Small intestine (tissue), 7 donors: ENCODE measurements at regions not wholly inside any gene's neighbourhood (a gene's known extent, or its start where the extent isn't known, plus 50 kb on each side); places are given as distances from the start of the nearest gene placed in this dataset.
"Not testable (repeated sequence)": the region's sequence is repeated elsewhere in the genome, so short reads cannot be mapped to it uniquely, and the experiment has no call there.

Experiments
- DNase-seq, 2 donors: peaks; one replicate each; pipeline versions ENCODE4 v3.0.0 to v3.0.0-alpha.2; 2013
- FAIRE-seq: peaks from 2 replicates; lab custom pipeline; 2012; peaks lifted over from hg19 to GRCh38; lab: Jason Lieb, UNC
- H3K27ac ChIP-seq, 3 donors: one replicate each; pipeline ENCODE4 v1.5.1; 2013; ENCODE audit warnings: low read length in 2 of 3, mild to moderate bottlenecking in 2 of 3, control low read depth in 1 of 3, inconsistent platforms in 1 of 3, low read depth in 1 of 3, moderate library complexity in 1 of 3
- H3K27me3 ChIP-seq, 3 donors: one replicate each; pipeline ENCODE4 v1.6.1; 2013; ENCODE audit warnings: low read length in 3 of 3, inconsistent platforms in 1 of 3; ENCODE audit not compliant: control insufficient read depth in 3 of 3, insufficient read depth in 3 of 3
- H3K36me3 ChIP-seq, 3 donors: one replicate each; pipeline ENCODE4 v1.6.1; 2013; ENCODE audit warnings: low read length in 3 of 3, inconsistent platforms in 1 of 3, low read depth in 1 of 3, mild to moderate bottlenecking in 1 of 3, moderate library complexity in 1 of 3; ENCODE audit not compliant: control insufficient read depth in 3 of 3, insufficient read depth in 2 of 3
- H3K4me1 ChIP-seq, 3 donors: one replicate each; pipeline ENCODE4 v1.6.1; 2013; ENCODE audit warnings: low read length in 2 of 3, inconsistent platforms in 1 of 3, low read depth in 1 of 3, mild to moderate bottlenecking in 1 of 3, moderate library complexity in 1 of 3; ENCODE audit not compliant: control insufficient read depth in 3 of 3, insufficient read depth in 2 of 3
- H3K4me3 ChIP-seq, 3 donors: one replicate each; pipeline ENCODE4 v1.5.1; 2013; ENCODE audit warnings: low read length in 3 of 3, control low read depth in 1 of 3, inconsistent platforms in 1 of 3, low read depth in 1 of 3, mild to moderate bottlenecking in 1 of 3, moderate library complexity in 1 of 3
- H3K9me3 ChIP-seq, 2 donors: one replicate each; pipeline ENCODE4 v1.6.1; 2013; ENCODE audit warnings: low read depth in 1 of 2, low read length in 1 of 2; ENCODE audit not compliant: control insufficient read depth in 2 of 2, insufficient read depth in 1 of 2
- WGBS, 3 donors: extraction: QIAGEN DNeasy Blood & Tissue Kit; methylation state at CpG; one replicate each; pipeline ENCODE4 v1.1.7; 2013; 5-methylcytosine and 5-hydroxymethylcytosine counted together
- donor health status: healthy with polysubstance abuse.
- donor health status: control.
- donor health status: control.
- donor health status: Bipolar disorder and iron deficiency.
- donor health status: healthy.

DNA sequence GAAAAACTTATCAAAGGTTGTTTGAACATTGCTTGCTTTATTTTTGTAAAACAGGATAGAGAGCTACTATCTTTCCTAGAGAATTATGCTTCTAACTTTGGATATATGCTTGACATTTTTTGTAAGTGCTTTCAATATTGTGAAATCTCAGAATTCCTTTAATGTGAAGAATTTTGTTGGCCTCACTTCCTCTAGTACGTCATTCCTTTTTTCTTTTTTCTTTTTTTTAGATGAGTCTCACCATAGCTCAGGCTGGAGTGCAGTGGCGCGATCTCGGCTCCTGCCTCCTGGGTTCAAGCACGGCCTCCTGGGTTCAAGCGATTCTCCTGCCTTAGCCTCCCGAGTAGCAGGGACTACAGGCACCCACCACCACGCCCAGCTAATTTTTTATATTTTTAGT, 668.1 kb downstream of the RFPL4B start:
- H3K4me3 ChIP-seq, result no peak overlapping the region
- no peaks in the 10 kb centered on the region for H3K9me3 ChIP-seq
- no peaks in the 10 kb centered on the region for H3K36me3 ChIP-seq
- H3K4me1 ChIP-seq, result no peaks in the 10 kb centered on the region
- no peaks in the 10 kb centered on the region for H3K27me3 ChIP-seq
- 56 to 69% (median 61%) methylated on average over 8 of the region's 8 CpGs for WGBS, 3 donors
- FAIRE-seq (no peak), DNase-seq (no peak)
- no peak overlapping the region for H3K27ac ChIP-seq

- DNase-seq (no peak), FAIRE-seq (no peak)
- Histone ChIP-seq H3K4me3 (no peak overlapping the region), H3K27ac (no peak overlapping the region), H3K4me1 (no peaks in the 10 kb centered on the region), H3K27me3 (no peaks in the 10 kb centered on the region), H3K9me3 (no peaks in the 10 kb centered on the region), H3K36me3 (no peaks in the 10 kb centered on the region)
- WGBS, 3 donors, result 83 to 90% (median 88%) methylated on average over 2 of the region's 2 CpGs
These were observed 670.2 kb downstream of the RFPL4B start for GRCh38 chr6:113017353-113017752.

DNA sequence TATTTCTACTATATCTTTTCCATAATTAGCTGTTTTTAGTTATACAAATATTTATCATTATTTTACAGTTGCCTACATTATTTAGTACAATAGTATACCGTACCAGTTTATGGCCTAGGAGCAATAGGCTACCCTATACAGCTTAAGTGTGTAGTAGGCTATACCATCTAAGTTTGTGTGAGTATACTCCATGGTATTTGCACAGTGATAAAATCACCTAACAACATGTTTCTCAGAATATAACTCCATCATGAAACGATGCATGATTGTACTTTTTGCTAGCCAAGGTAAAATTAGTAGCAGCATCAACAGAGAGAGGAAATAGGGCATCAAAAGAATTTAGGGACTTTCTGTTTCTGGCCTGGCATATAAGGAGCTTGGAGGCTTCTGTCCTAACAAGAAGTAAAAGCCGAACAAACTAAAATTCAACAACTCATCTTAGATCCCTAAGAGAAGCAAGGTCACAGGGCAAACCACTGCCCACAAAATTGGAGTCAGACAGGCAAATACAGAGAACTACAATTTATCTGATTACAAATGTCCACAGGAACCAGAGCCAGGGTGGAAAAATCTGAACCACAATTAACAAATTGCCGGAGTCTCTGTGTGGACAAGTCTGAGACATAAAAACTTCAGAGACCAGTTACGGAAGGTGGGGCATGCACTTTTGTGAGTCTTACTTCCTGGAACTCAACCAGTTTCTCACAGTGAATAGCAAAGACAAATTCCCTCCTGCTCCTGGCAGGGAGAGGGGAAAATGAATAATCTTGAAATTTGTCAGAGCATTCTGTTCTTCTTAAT, 671.4 kb downstream of the RFPL4B start:
- no peaks in the 10 kb centered on the region for H3K27me3 ChIP-seq
- DNase-seq (peak; percentile 3 to 5), FAIRE-seq (no peak)
- no peak overlapping the region for H3K27ac ChIP-seq
- H3K4me3 ChIP-seq, result no peak overlapping the region
- 59 to 71% (median 61%) methylated on average over 5 of the region's 5 CpGs for WGBS, 3 donors
- H3K36me3 ChIP-seq, result no peaks in the 10 kb centered on the region
- no peaks in the 10 kb centered on the region for H3K4me1 ChIP-seq
- no peaks in the 10 kb centered on the region for H3K9me3 ChIP-seq

DNA sequence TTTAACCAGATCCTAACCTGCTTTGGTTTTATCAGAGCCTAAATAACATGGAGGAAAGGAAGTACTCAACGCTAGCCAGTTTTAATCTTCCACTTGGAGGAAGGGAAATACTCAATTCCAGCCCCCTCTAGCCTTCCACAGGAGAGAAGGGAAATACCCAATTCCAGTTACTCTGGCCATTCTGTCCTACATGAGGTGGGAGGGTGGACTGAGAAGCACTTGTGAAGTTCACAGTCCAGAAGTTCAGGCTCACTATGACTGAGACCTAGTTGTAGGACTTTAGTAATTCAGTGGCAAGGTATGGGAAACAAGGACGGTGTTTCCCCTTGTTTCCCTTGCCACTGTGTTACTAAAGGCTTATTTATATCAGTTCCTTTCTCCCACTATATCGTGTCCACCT, 672.0 kb downstream of the RFPL4B start:
- H3K9me3 ChIP-seq, result no peaks in the 10 kb centered on the region
- no peaks in the 10 kb centered on the region for H3K36me3 ChIP-seq
- FAIRE-seq, result no peak
- no peak overlapping the region for H3K27ac ChIP-seq
- 75 to 80% (median 78%) methylated on average over 3 of the region's 3 CpGs for WGBS, 3 donors
- no peak overlapping the region for H3K4me3 ChIP-seq
- no peak for DNase-seq
- no peaks in the 10 kb centered on the region for H3K4me1 ChIP-seq
- H3K27me3 ChIP-seq, result no peaks in the 10 kb centered on the region

DNA sequence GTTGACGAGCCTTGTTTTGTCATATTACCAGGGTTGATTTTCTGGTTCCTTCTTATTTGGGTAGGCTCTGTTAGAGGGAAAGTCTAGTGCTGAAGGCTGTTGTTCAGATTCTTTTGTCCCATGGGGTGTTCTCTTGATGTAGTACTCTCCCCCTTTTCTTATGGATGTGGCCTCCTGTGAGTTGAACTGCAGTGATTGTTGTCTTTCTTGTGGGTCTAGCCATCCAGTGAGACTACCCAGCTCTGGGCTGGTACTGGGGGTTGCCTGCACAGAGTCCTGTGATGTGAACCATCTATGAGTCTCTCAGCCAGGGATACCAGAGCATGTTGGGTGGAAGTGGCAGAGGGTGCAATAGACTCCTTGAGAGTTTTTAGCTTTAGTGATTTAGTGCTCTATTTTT, 680.6 kb downstream of the RFPL4B start:
- 83 to 94% (median 92%) methylated on average over 1 of the region's 1 CpG for WGBS, 3 donors
- H3K4me1 ChIP-seq, result no peaks in the 10 kb centered on the region
- no peaks in the 10 kb centered on the region for H3K36me3 ChIP-seq
- H3K4me3 ChIP-seq, result no peak overlapping the region
- H3K27ac ChIP-seq, result no peak overlapping the region
- no peaks in the 10 kb centered on the region for H3K27me3 ChIP-seq
- H3K9me3 ChIP-seq, result no peaks in the 10 kb centered on the region
- no peak for DNase-seq
- no peak for FAIRE-seq

- not testable (repeated sequence) for H3K36me3 ChIP-seq, H3K4me1 ChIP-seq, H3K27me3 ChIP-seq, FAIRE-seq, DNase-seq, H3K9me3 ChIP-seq, H3K4me3 ChIP-seq, H3K27ac ChIP-seq
- 64 to 83% (median 79%) methylated on average over 2 of the region's 2 CpGs for WGBS, 3 donors
These were observed 682.0 kb downstream of the RFPL4B start for GRCh38 chr6:113029161-113029560.

DNA sequence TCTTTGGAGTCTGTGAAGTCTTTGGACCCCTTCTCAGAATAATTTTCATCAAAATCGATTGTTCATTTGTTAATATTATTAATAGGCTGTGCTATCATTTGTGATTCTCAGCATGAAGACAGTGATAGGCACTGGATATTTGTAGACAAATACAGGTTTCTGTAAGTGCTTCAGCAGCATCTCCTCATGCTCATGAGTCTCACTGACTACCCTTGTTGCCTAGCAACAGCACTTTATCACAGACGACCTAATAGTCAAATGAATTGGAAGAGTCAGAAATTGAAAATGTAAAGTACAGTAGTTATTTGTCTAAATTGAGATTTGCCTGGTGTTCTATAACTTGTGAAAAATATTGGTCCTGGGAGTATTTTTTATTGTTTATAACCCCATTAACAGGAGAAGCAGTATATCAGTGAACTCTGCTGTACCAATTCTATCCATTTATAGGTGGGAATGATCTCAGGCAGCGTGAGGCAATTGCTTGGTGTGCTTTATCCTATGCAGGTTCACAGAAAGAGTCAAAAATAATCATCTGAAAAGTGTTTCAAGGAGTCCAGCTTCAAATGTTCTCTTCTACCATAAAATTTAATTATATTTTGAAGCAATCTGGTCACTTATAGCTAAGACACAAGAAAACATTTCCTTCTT, 684.6 kb downstream of the RFPL4B start:
- Histone ChIP-seq H3K4me1 (no peaks in the 10 kb centered on the region), H3K27me3 (no peaks in the 10 kb centered on the region), H3K4me3 (no peak overlapping the region), H3K9me3 (no peaks in the 10 kb centered on the region), H3K27ac (no peak overlapping the region), H3K36me3 (no peaks in the 10 kb centered on the region)
- FAIRE-seq (no peak), DNase-seq (no peak)
- WGBS, 3 donors, result 31 to 55% (median 34%) methylated on average over 3 of the region's 3 CpGs

- no peak for DNase-seq
- Histone ChIP-seq H3K27ac (no peak overlapping the region), H3K9me3 (no peaks in the 10 kb centered on the region), H3K27me3 (no peaks in the 10 kb centered on the region), H3K36me3 (no peaks in the 10 kb centered on the region), H3K4me1 (no peaks in the 10 kb centered on the region), H3K4me3 (no peak overlapping the region)
- no peak for FAIRE-seq
- WGBS, 3 donors, result 69 to 88% (median 82%) methylated on average over 1 of the region's 1 CpG
These were observed 691.9 kb downstream of the RFPL4B start for GRCh38 chr6:113039005-113039404.
